ENCODE measurements at regions not wholly inside any gene's neighbourhood (a gene's known extent, or its start where the extent isn't known, plus 50 kb on each side); places are given as distances from the start of the nearest gene placed in this dataset.

GRCh38 chr6:147621263-147621662 is 112.8 kb downstream of the SAMD5 start:
- Histone ChIP-seq H3K27ac (no peak overlapping the region), H3K27me3 (no peaks in the 10 kb centered on the region), H3K4me3 (no peak overlapping the region), H3K9me3 (no peaks in the 10 kb centered on the region), H3K9ac (ENCODE audit: low read depth in 2 of 2, low read length in 2 of 2) (no peak overlapping the region), H3K4me1 (no peaks in the 10 kb centered on the region), H3K36me3 (no peaks in the 10 kb centered on the region)
- intact Hi-C loops (cut with DNase I), result no loop called here
- TF ChIP-seq, protein P1, sequence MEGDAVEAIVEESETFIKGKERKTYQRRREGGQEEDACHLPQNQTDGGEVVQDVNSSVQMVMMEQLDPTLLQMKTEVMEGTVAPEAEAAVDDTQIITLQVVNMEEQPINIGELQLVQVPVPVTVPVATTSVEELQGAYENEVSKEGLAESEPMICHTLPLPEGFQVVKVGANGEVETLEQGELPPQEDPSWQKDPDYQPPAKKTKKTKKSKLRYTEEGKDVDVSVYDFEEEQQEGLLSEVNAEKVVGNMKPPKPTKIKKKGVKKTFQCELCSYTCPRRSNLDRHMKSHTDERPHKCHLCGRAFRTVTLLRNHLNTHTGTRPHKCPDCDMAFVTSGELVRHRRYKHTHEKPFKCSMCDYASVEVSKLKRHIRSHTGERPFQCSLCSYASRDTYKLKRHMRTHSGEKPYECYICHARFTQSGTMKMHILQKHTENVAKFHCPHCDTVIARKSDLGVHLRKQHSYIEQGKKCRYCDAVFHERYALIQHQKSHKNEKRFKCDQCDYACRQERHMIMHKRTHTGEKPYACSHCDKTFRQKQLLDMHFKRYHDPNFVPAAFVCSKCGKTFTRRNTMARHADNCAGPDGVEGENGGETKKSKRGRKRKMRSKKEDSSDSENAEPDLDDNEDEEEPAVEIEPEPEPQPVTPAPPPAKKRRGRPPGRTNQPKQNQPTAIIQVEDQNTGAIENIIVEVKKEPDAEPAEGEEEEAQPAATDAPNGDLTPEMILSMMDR (IDR thresholded peaks at IDR 0.05), result no peak
- no peak for DNase-seq

DNA sequence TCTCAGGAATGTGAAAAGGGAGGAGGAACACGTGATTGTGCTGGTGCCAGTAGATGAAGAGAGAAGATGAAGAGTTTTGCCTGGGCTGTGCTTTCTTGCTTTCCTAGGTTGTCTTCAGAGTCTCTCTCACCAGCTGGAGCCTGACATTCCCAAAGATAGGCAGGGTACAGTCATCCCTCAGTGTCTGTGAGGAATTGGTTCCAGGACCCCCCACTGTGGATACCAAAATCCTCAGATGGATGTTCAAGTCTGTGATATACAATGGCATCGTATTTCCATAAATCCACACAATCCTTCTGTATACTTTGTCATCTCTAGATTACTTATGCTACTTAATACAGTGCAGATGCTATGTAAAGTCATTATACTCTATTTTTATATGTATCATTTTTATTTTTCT is 113.5 kb downstream of the SAMD5 start:
- Histone ChIP-seq H3K27me3 (no peaks in the 10 kb centered on the region), H3K4me3 (no peak overlapping the region), H3K9ac (ENCODE audit: low read depth in 2 of 2, low read length in 2 of 2) (no peak overlapping the region), H3K27ac (no peak overlapping the region), H3K9me3 (no peaks in the 10 kb centered on the region), H3K4me1 (no peaks in the 10 kb centered on the region), H3K36me3 (no peaks in the 10 kb centered on the region)
- intact Hi-C loops (cut with DNase I), result no loop called here
- TF ChIP-seq, protein P1 (IDR thresholded peaks at IDR 0.05), result no peak
- no peak for DNase-seq

- Histone ChIP-seq H3K4me1 (no peaks in the 10 kb centered on the region), H3K9me3 (no peaks in the 10 kb centered on the region), H3K27ac (no peak overlapping the region), H3K27me3 (no peaks in the 10 kb centered on the region), H3K9ac (ENCODE audit: low read depth in 2 of 2, low read length in 2 of 2) (no peak overlapping the region), H3K36me3 (no peaks in the 10 kb centered on the region), H3K4me3 (no peak overlapping the region)
- DNase-seq, result no peak
- TF ChIP-seq, protein P1 (IDR thresholded peaks at IDR 0.05), result no peak
- intact Hi-C loops (cut with DNase I), result no loop called here
Observed at GRCh38 chr6:147624946-147625515, 116.5 kb downstream of the SAMD5 start.

DNA sequence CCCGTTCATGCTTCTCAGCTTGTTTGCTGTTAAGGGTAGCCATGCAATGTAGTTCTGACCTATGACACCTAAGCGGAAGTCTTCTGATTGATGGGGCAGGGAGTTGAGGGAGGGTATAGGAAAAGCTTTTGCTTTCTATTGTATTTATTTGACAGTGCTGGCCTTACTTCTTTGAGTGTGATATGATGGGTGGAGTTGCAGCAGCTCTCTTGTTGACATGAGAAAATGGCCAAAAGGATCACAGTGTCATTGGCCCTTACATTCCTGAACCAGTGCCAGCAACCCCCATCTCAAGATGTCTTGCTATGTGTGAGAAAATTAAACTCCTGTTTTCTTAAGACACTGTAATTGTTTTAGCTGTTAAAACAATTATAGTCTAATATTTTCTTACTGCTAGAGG is 117.5 kb downstream of the SAMD5 start:
- DNase-seq, result no peak
- intact Hi-C loops (cut with DNase I), result no loop called here
- H3K36me3 ChIP-seq, result no peaks in the 10 kb centered on the region
- no peaks in the 10 kb centered on the region for H3K4me1 ChIP-seq
- H3K27me3 ChIP-seq, result no peaks in the 10 kb centered on the region
- TF ChIP-seq, protein P1 (IDR thresholded peaks at IDR 0.05), result no peak
- H3K9ac ChIP-seq (ENCODE audit: low read depth in 2 of 2, low read length in 2 of 2), result no peak overlapping the region
- H3K9me3 ChIP-seq, result no peaks in the 10 kb centered on the region
- no peak overlapping the region for H3K4me3 ChIP-seq
- H3K27ac ChIP-seq, result no peak overlapping the region

- no peaks in the 10 kb centered on the region for H3K9me3 ChIP-seq
- TF ChIP-seq, protein P1 (IDR thresholded peaks at IDR 0.05), result no peak
- intact Hi-C loops (cut with DNase I), result no loop called here
- no peak overlapping the region for H3K27ac ChIP-seq
- DNase-seq, result no peak
- H3K9ac ChIP-seq (ENCODE audit: low read depth in 2 of 2, low read length in 2 of 2), result no peak overlapping the region
- H3K36me3 ChIP-seq, result no peaks in the 10 kb centered on the region
- no peaks in the 10 kb centered on the region for H3K4me1 ChIP-seq
- no peaks in the 10 kb centered on the region for H3K27me3 ChIP-seq
- no peak overlapping the region for H3K4me3 ChIP-seq
Observed at GRCh38 chr6:147627411-147627810, 118.9 kb downstream of the SAMD5 start.

Measured in colonic mucosa (tissue), 4 donors.